NCI-H1930 (cell line): ENCODE measurements at regions not wholly inside any gene's neighbourhood (a gene's known extent, or its start where the extent isn't known, plus 50 kb on each side); places are given as distances from the start of the nearest gene placed in this dataset.

ENCODE experiments used
- DNase-seq, 2 experiments: peaks; one replicate each; lab custom pipeline; 2025; lab: John Stamatoyannopoulos, UW

GRCh38 chr10:111506266-111507034, 429.6 kb downstream of the ADRA2A start:
- DNase-seq = no peak

- DNase-seq = no peak
These were observed 434.9 kb downstream of the ADRA2A start for GRCh38 chr10:111511751-111512150.

GRCh38 chr10:111515264-111515663, 438.4 kb downstream of the ADRA2A start:
- no peak for DNase-seq

GRCh38 chr10:111515706-111516105, 438.9 kb downstream of the ADRA2A start:
- DNase-seq = no peak

- DNase-seq = no peak
These were observed 439.3 kb downstream of the ADRA2A start for GRCh38 chr10:111516144-111516543.

GRCh38 chr10:111522141-111522540, 445.3 kb downstream of the ADRA2A start:
- no peak for DNase-seq

GRCh38 chr10:111522551-111522950, 445.7 kb downstream of the ADRA2A start:
- DNase-seq = no peak

- no peak for DNase-seq
These were observed 446.2 kb downstream of the ADRA2A start for GRCh38 chr10:111523016-111523415.

GRCh38 chr10:111524134-111524533, 447.3 kb downstream of the ADRA2A start:
- DNase-seq = no peak

- DNase-seq = no peak
These were observed 448.9 kb downstream of the ADRA2A start for GRCh38 chr10:111525696-111526095.

- no peak for DNase-seq
These were observed 454.9 kb downstream of the ADRA2A start for GRCh38 chr10:111531690-111532089.

- no peak for DNase-seq
These were observed 455.3 kb downstream of the ADRA2A start for GRCh38 chr10:111532139-111532538.

GRCh38 chr10:111539246-111539645, 462.4 kb downstream of the ADRA2A start:
- DNase-seq = no peak

GRCh38 chr10:111543854-111544253, 467.0 kb downstream of the ADRA2A start:
- no peak for DNase-seq

- no peak for DNase-seq
These were observed 469.2 kb downstream of the ADRA2A start for GRCh38 chr10:111545861-111546605.

GRCh38 chr10:111548084-111548726, 471.4 kb downstream of the ADRA2A start:
- DNase-seq = no peak

- no peak for DNase-seq
These were observed 474.2 kb downstream of the ADRA2A start for GRCh38 chr10:111551001-111551400.

GRCh38 chr10:111556666-111557065, 479.8 kb downstream of the ADRA2A start:
- DNase-seq = no peak

GRCh38 chr10:111558211-111558610, 481.4 kb downstream of the ADRA2A start:
- no peak for DNase-seq

GRCh38 chr10:111560027-111560426, 483.2 kb downstream of the ADRA2A start:
- no peak for DNase-seq

GRCh38 chr10:111561124-111561523, 484.3 kb downstream of the ADRA2A start:
- no peak for DNase-seq

- DNase-seq = no peak
These were observed 488.7 kb downstream of the ADRA2A start for GRCh38 chr10:111565542-111565941.

- no peak for DNase-seq
These were observed 501.2 kb downstream of the ADRA2A start for GRCh38 chr10:111578076-111578475.
